ENCODE measurements at regions not wholly inside any gene's neighbourhood (a gene's known extent, or its start where the extent isn't known, plus 50 kb on each side); places are given as distances from the start of the nearest gene placed in this dataset.

DNA sequence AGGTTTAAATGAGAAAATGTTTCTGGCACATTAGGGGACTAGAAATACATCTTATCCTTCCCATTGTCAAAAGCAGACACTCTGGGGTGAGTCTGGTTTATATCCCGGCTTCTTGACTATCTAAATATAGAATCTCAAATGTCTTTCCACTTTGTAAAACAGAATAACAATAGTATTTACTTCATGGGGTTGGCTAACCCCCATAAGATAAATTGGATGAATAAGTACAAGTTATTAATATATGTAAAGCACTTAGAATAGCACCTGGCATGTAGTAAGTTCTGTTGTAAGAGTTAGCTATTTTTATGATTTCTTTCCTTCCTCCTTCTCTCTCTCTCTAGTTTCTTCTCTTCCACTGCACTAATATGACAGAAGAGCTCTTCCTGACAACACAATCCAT is 499.1 kb downstream of the INSC start:
- TF ChIP-seq CTCF (IDR thresholded peaks at IDR 0.05; ENCODE audit: borderline replicate concordance, extremely low read depth, low read length, poor library complexity, severe bottlenecking) (no peak), EZH2 (IDR thresholded peaks at IDR 0.05; ENCODE audit: borderline replicate concordance, low read depth, low read length, severe bottlenecking) (no peak)
